GM12892 (cell line): ENCODE measurements at regions not wholly inside any gene's neighbourhood (a gene's known extent, or its start where the extent isn't known, plus 50 kb on each side); places are given as distances from the start of the nearest gene placed in this dataset.
A peak's percentile ranks its signal among the peaks of the same experiment; 100 is the strongest.

ENCODE experiments used
- DNase-seq: peaks from one replicate; pipeline ENCODE4 v3.0.0; 2011; ENCODE audit not compliant: insufficient read length
- FAIRE-seq: peaks from 2 replicates; lab custom pipeline; 2011; peaks lifted over from hg19 to GRCh38; lab: Jason Lieb, UNC
- POLR2A ChIP-seq: IDR thresholded peaks from 2 replicates; pipeline ENCODE4 v1.6.1; 2011; ENCODE audit warnings: low read depth, low read length, control low read depth
- POLR2AphosphoS5 ChIP-seq: IDR thresholded peaks from 2 replicates; pipeline ENCODE4 v1.6.1; 2011; ENCODE audit warnings: low read depth, low read length, control low read depth
- TAF1 ChIP-seq: IDR thresholded peaks from 2 replicates; pipeline ENCODE4 v1.6.1; 2011; ENCODE audit warnings: low read depth, mild to moderate bottlenecking, control low read depth, low read length, borderline replicate concordance

- FAIRE-seq (no peak), DNase-seq (no peak)
- no peak for TF ChIP-seq TAF1
- no peak for TF ChIP-seq POLR2A
Observed at GRCh38 chr3:31358473-31359070, 174.2 kb upstream of the STT3B start.

GRCh38 chr3:31361371-31362273, 171.1 kb upstream of the STT3B start:
- TF ChIP-seq POLR2A = no peak
- no peak for TF ChIP-seq TAF1
- no peak for TF ChIP-seq POLR2AphosphoS5
- FAIRE-seq (no peak), DNase-seq (no peak)

GRCh38 chr3:31364188-31364587, 168.5 kb upstream of the STT3B start:
- FAIRE-seq = no peak
- no peak for DNase-seq
- TF ChIP-seq POLR2A (no peak), TAF1 (no peak), POLR2AphosphoS5 (no peak)

- DNase-seq (no peak), FAIRE-seq (no peak)
- TF ChIP-seq POLR2AphosphoS5 = no peak
- TF ChIP-seq POLR2A = no peak
- no peak for TF ChIP-seq TAF1
Observed at GRCh38 chr3:31364711-31365110, 168.0 kb upstream of the STT3B start.

GRCh38 chr3:31367518-31367917, 165.2 kb upstream of the STT3B start:
- no peak for TF ChIP-seq POLR2AphosphoS5
- TF ChIP-seq POLR2A = no peak
- no peak for TF ChIP-seq TAF1
- DNase-seq (no peak), FAIRE-seq (no peak)

- FAIRE-seq (no peak), DNase-seq (no peak)
- no peak for TF ChIP-seq TAF1
- TF ChIP-seq POLR2A = no peak
- no peak for TF ChIP-seq POLR2AphosphoS5
Observed at GRCh38 chr3:31369637-31370379, 162.9 kb upstream of the STT3B start.

- TF ChIP-seq TAF1 = no peak
- TF ChIP-seq POLR2AphosphoS5 = no peak
- TF ChIP-seq POLR2A = no peak
- DNase-seq (no peak), FAIRE-seq (no peak)
Observed at GRCh38 chr3:31370380-31370666, 162.4 kb upstream of the STT3B start.

- FAIRE-seq (no peak), DNase-seq (no peak)
- TF ChIP-seq POLR2AphosphoS5 (no peak), POLR2A (no peak)
Observed at GRCh38 chr3:31370681-31371080, 162.0 kb upstream of the STT3B start.

- no peak for FAIRE-seq
- TF ChIP-seq POLR2AphosphoS5 = no peak
- no peak for TF ChIP-seq TAF1
- TF ChIP-seq POLR2A = no peak
- no peak for DNase-seq
Observed at GRCh38 chr3:31371484-31372177, 161.1 kb upstream of the STT3B start.

GRCh38 chr3:31373681-31374080, 159.0 kb upstream of the STT3B start:
- no peak for FAIRE-seq

GRCh38 chr3:31377045-31377642, 155.6 kb upstream of the STT3B start:
- TF ChIP-seq POLR2AphosphoS5 = no peak
- TF ChIP-seq TAF1 = no peak
- TF ChIP-seq POLR2A = no peak
- FAIRE-seq (peak; percentile 67), DNase-seq (no peak)

More at GRCh38 chr3:31373681-31374080, 159.0 kb upstream of the STT3B start:
- TF ChIP-seq POLR2A (no peak), POLR2AphosphoS5 (no peak), TAF1 (no peak)
- no peak for DNase-seq
